GM10248 (cell line): ENCODE measurements at regions not wholly inside any gene's neighbourhood (a gene's known extent, or its start where the extent isn't known, plus 50 kb on each side); places are given as distances from the start of the nearest gene placed in this dataset.

Source experiments
- CTCF ChIA-PET: fragments of 300-600 bp; sonication (Branson Sonifier 250); formaldehyde crosslinking; extraction: SDS; loops from one replicate; lab custom pipeline; 2021; ENCODE audit warnings: antibody characterized with exemption; lab: Yijun Ruan, JAX
- POLR2A ChIA-PET: fragments of 350-650 bp; sonication (Branson Sonifier 250); formaldehyde crosslinking; extraction: SDS; loops from one replicate; lab custom pipeline; 2020; ENCODE audit warnings: antibody characterized with exemption; lab: Yijun Ruan, JAX
- DNase-seq: peaks from one replicate; pipeline ENCODE4 v3.0.0; 2012; ENCODE audit errors: extremely low spot score
- TF ChIP-seq, protein P1 (sequence below): IDR thresholded peaks from 2 replicates; pipeline ENCODE4 v1.5.1; 2012; ENCODE audit warnings: mild to moderate bottlenecking, low read depth; ENCODE audit errors: extremely low read depth, missing control alignments, control extremely low read depth

GRCh38 chr9:111728617-111729366 is 65.9 kb downstream of the SHOC1 start:
- ChIA-PET CTCF (no interaction called here), POLR2A (no interaction called here)

DNA sequence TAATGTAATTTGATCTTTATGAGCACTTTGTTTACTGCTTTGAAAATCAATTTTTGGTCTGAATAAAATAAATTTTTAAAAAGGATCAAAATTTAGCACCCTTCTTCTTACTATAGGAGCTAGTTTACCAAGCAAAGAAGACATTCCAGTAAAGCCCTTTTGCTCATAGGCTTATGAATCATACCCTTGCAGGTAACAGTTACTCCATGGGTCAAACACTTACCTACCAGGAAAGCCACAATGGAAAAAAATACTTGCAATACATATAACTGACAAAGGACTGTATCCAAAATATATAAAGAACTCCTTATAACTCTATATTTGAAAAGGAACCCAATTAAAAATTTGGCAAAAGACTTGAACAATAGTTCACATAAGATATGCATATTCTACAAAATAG is 66.6 kb downstream of the SHOC1 start:
- TF ChIP-seq, protein P1, sequence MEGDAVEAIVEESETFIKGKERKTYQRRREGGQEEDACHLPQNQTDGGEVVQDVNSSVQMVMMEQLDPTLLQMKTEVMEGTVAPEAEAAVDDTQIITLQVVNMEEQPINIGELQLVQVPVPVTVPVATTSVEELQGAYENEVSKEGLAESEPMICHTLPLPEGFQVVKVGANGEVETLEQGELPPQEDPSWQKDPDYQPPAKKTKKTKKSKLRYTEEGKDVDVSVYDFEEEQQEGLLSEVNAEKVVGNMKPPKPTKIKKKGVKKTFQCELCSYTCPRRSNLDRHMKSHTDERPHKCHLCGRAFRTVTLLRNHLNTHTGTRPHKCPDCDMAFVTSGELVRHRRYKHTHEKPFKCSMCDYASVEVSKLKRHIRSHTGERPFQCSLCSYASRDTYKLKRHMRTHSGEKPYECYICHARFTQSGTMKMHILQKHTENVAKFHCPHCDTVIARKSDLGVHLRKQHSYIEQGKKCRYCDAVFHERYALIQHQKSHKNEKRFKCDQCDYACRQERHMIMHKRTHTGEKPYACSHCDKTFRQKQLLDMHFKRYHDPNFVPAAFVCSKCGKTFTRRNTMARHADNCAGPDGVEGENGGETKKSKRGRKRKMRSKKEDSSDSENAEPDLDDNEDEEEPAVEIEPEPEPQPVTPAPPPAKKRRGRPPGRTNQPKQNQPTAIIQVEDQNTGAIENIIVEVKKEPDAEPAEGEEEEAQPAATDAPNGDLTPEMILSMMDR = no peak
- POLR2A ChIA-PET = no interaction called here
- DNase-seq = no peak
- CTCF ChIA-PET = no interaction called here

More at GRCh38 chr9:111728617-111729366, 65.9 kb downstream of the SHOC1 start:
- TF ChIP-seq, protein P1 = no peak
- no peak for DNase-seq

DNA sequence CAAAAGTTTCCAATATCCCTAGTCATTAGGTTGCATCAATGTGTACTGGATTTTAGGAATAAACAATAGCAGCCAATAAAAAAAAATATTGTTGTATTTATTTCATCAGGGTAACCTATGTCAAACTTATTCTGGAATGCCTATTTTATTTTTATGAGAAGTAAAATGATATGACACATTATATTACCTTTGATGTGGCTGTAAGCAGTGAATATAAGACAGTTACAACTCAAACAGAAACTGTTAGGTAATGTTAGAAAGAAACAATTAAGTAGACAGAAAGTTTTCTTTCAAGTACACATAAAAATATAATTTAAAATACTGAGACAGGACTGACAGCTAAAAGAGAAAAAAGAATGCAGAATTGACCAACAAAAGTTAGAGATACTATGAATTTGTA is 65.5 kb downstream of the GNG10 start:
- TF ChIP-seq, protein P1 = no peak
- ChIA-PET CTCF (no interaction called here), POLR2A (no interaction called here)
- DNase-seq = no peak

GRCh38 chr9:111720174-111720573 is 58.8 kb downstream of the GNG10 start:
- POLR2A ChIA-PET = no interaction called here
- DNase-seq = no peak
- TF ChIP-seq, protein P1 = no peak
- CTCF ChIA-PET = no interaction called here
